Liver (tissue), 8 donors: ENCODE measurements at regions not wholly inside any gene's neighbourhood (a gene's known extent, or its start where the extent isn't known, plus 50 kb on each side); places are given as distances from the start of the nearest gene placed in this dataset.

ENCODE experiments used
- DNase-seq: peaks from one replicate; pipeline ENCODE4 v3.0.0-alpha.2; 2017; ENCODE audit warnings: low spot score
- H3K27ac ChIP-seq, 2 donors: one replicate each; pipeline ENCODE4 v1.7.0; 2013; ENCODE audit warnings: inconsistent platforms in 2 of 2, low read length in 2 of 2, control low read depth in 1 of 2, low read depth in 1 of 2, mild to moderate bottlenecking in 1 of 2
- H3K27me3 ChIP-seq, 4 donors: one replicate each; pipeline versions ENCODE4 v1.6.1 to v1.7.0; 2013; ENCODE audit warnings: low read length in 3 of 4, inconsistent platforms in 1 of 4, mild to moderate bottlenecking in 1 of 4, moderate library complexity in 1 of 4; ENCODE audit not compliant: control insufficient read depth in 4 of 4, insufficient read depth in 4 of 4
- H3K36me3 ChIP-seq, 4 donors: one replicate each; pipeline versions ENCODE4 v1.6.1 to v1.7.0; 2013; ENCODE audit warnings: low read length in 3 of 4, mild to moderate bottlenecking in 3 of 4, low read depth in 1 of 4, moderate library complexity in 1 of 4; ENCODE audit not compliant: control insufficient read depth in 4 of 4, insufficient read depth in 3 of 4
- H3K4me1 ChIP-seq, 4 donors: one replicate each; pipeline versions ENCODE4 v1.6.1 to v1.7.0; 2013; ENCODE audit warnings: low read length in 3 of 4, mild to moderate bottlenecking in 3 of 4, moderate library complexity in 1 of 4; ENCODE audit not compliant: control insufficient read depth in 4 of 4, insufficient read depth in 4 of 4
- H3K4me3 ChIP-seq, 3 donors: one replicate each; pipeline versions ENCODE4 v1.6.1 to v1.7.0; 2013; ENCODE audit warnings: low read length in 3 of 3, control low read depth in 1 of 3, low read depth in 1 of 3, mild to moderate bottlenecking in 1 of 3
- H3K9ac ChIP-seq, 2 donors: one replicate each; pipeline ENCODE4 v1.7.0; 2013; ENCODE audit warnings: low read length in 2 of 2, mild to moderate bottlenecking in 2 of 2, moderate library complexity in 2 of 2, control low read depth in 1 of 2, low read depth in 1 of 2
- H3K9me3 ChIP-seq, 4 donors: one replicate each; pipeline versions ENCODE4 v1.6.1 to v1.7.0; 2013; ENCODE audit warnings: low read length in 3 of 4; ENCODE audit not compliant: control insufficient read depth in 4 of 4
- EGR1 ChIP-seq, 2 donors: IDR thresholded peaks; 2 replicates each; pipeline ENCODE4 v1.6.1; 2016 to 2018; ENCODE audit warnings: antibody characterized with exemption in 2 of 2, low read depth in 2 of 2
- FOXA1 ChIP-seq: IDR thresholded peaks from 2 replicates; pipeline ENCODE4 v1.6.1; 2016; ENCODE audit warnings: antibody characterized with exemption
- FOXA2 ChIP-seq: IDR thresholded peaks from 2 replicates; pipeline ENCODE4 v1.6.1; 2016; ENCODE audit warnings: antibody characterized with exemption
- GABPA ChIP-seq, 2 donors: IDR thresholded peaks in 1 of 2; conservative IDR thresholded peaks in 1 of 2; 2 replicates each; pipeline ENCODE4 v1.6.1; 2016; ENCODE audit warnings: antibody characterized with exemption in 2 of 2, mild to moderate bottlenecking in 1 of 2, moderate library complexity in 1 of 2
- HNF4G ChIP-seq: IDR thresholded peaks from 2 replicates; pipeline ENCODE4 v1.6.1; 2016; ENCODE audit warnings: antibody characterized with exemption
- JUND ChIP-seq, 2 donors: IDR thresholded peaks; 2 replicates each; pipeline ENCODE4 v1.6.1; 2016; ENCODE audit warnings: antibody characterized with exemption in 2 of 2
- NR2F2 ChIP-seq: IDR thresholded peaks from 2 replicates; pipeline ENCODE4 v1.6.1; 2016; ENCODE audit warnings: antibody characterized with exemption
- RAD21 ChIP-seq, 2 donors: IDR thresholded peaks; 2 replicates each; pipeline ENCODE4 v1.6.1; 2016; ENCODE audit warnings: antibody characterized with exemption in 2 of 2, mild to moderate bottlenecking in 2 of 2
- RXRA ChIP-seq, 2 donors: IDR thresholded peaks; 2 replicates each; pipeline ENCODE4 v1.6.1; 2017 to 2018; ENCODE audit warnings: antibody characterized with exemption in 2 of 2, mild to moderate bottlenecking in 1 of 2
- SP1 ChIP-seq: IDR thresholded peaks from 2 replicates; pipeline ENCODE4 v1.6.1; 2018; ENCODE audit warnings: antibody characterized with exemption, mild to moderate bottlenecking
- YY1 ChIP-seq: IDR thresholded peaks from 2 replicates; pipeline ENCODE4 v1.6.1; 2016; ENCODE audit warnings: antibody characterized with exemption, mild to moderate bottlenecking
- WGBS: extraction: QIAGEN DNeasy Blood & Tissue Kit; methylation state at CpG from one replicate; pipeline ENCODE4 v1.1.7; 2013; 5-methylcytosine and 5-hydroxymethylcytosine counted together
- TF ChIP-seq, protein P1 (sequence below): IDR thresholded peaks from 2 replicates; pipeline ENCODE4 v1.6.1; 2016; ENCODE audit warnings: antibody characterized with exemption
- TF ChIP-seq, protein P2 (sequence below): IDR thresholded peaks from 2 replicates; pipeline ENCODE4 v1.6.1; 2016; ENCODE audit warnings: antibody characterized with exemption, mild to moderate bottlenecking
- TF ChIP-seq, protein P3 (sequence below): fragments of 150-350 bp; IDR thresholded peaks from 2 replicates; pipeline ENCODE4 v1.5.1; 2017; ENCODE audit warnings: improper control_type of control experiment, low read depth, low read length; ENCODE audit not compliant: missing input control
- donor health status: healthy.
- donor health status: healthy.
- donor health status: healthy.
- donor health status: healthy.
- donor health status: healthy.

GRCh38 chr4:38396091-38396490 lies 267.9 kb upstream of the KLF3 start:
- Histone ChIP-seq H3K27ac (no peak overlapping the region), H3K27me3 (no peaks in the 10 kb centered on the region), H3K4me3 (no peak overlapping the region), H3K9ac (no peak overlapping the region), H3K36me3 (no peaks in the 10 kb centered on the region), H3K9me3 (peaks cover 0 to 5% (median 1%) of the 10 kb centered on the region in 4 donors), H3K4me1 (peaks cover 0 to 7% (median 5%) of the 10 kb centered on the region in 4 donors)
- no peak for DNase-seq
- WGBS, result 75% methylated on average over 3 of the region's 3 CpGs
- no peak for TF ChIP-seq SP1

DNA sequence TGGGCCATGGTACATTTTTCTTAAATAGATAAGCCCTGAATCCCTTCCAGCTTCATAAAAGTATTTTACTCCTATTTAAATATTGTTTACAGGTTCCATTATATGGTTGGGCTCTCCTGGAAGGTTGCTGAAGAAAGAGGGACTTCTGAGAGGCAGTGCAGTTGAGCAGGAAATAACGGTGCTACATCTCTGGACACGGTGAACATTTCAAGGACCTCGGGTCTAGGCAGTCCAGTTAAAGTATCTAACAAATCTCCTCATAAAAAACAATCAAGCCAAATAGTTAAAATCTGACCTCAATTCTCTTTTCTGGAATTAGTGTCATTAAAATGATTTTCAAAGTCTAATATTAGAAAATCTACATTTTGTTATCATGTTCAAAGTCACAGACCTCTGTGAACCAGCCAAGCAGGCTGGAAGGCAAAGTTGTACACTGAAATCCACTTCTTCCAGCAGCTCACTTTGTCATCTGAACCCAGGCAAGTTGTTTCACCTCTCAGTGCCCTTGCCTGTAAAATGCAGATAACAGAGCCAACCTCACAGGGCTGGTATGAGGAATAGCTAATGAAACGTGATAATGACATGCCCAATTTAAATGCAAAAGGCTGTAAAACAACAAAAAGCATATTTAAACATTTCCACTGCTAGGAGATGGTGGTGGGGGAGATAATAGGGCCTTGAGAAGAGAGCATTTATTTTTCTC lies 267.0 kb upstream of the KLF3 start:
- Histone ChIP-seq H3K27ac (no peak overlapping the region), H3K36me3 (no peaks in the 10 kb centered on the region), H3K4me1 (peaks cover 0 to 7% (median 5%) of the 10 kb centered on the region in 4 donors), H3K4me3 (no peak overlapping the region), H3K9ac (no peak overlapping the region), H3K9me3 (peaks cover 0 to 4% (median 1%) of the 10 kb centered on the region in 4 donors), H3K27me3 (no peaks in the 10 kb centered on the region)
- WGBS, result 65% methylated on average over 4 of the region's 4 CpGs
- DNase-seq, result no peak
- TF ChIP-seq, protein P1, sequence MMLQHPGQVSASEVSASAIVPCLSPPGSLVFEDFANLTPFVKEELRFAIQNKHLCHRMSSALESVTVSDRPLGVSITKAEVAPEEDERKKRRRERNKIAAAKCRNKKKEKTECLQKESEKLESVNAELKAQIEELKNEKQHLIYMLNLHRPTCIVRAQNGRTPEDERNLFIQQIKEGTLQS, result no peak
- no peak for TF ChIP-seq JUND (IDR thresholded peaks at IDR 0.05)
- no peak for TF ChIP-seq FOXA2
- TF ChIP-seq RAD21 (IDR thresholded peaks at IDR 0.05), result no peak
- no peak for TF ChIP-seq GABPA (IDR thresholded peaks at IDR 0.05 in 1 of 2, conservative IDR thresholded peaks at IDR 0.05 in 1 of 2)
- TF ChIP-seq, protein P2, sequence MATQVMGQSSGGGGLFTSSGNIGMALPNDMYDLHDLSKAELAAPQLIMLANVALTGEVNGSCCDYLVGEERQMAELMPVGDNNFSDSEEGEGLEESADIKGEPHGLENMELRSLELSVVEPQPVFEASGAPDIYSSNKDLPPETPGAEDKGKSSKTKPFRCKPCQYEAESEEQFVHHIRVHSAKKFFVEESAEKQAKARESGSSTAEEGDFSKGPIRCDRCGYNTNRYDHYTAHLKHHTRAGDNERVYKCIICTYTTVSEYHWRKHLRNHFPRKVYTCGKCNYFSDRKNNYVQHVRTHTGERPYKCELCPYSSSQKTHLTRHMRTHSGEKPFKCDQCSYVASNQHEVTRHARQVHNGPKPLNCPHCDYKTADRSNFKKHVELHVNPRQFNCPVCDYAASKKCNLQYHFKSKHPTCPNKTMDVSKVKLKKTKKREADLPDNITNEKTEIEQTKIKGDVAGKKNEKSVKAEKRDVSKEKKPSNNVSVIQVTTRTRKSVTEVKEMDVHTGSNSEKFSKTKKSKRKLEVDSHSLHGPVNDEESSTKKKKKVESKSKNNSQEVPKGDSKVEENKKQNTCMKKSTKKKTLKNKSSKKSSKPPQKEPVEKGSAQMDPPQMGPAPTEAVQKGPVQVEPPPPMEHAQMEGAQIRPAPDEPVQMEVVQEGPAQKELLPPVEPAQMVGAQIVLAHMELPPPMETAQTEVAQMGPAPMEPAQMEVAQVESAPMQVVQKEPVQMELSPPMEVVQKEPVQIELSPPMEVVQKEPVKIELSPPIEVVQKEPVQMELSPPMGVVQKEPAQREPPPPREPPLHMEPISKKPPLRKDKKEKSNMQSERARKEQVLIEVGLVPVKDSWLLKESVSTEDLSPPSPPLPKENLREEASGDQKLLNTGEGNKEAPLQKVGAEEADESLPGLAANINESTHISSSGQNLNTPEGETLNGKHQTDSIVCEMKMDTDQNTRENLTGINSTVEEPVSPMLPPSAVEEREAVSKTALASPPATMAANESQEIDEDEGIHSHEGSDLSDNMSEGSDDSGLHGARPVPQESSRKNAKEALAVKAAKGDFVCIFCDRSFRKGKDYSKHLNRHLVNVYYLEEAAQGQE, result no peak
- TF ChIP-seq RXRA (IDR thresholded peaks at IDR 0.05), result no peak
- no peak for TF ChIP-seq YY1
- TF ChIP-seq EGR1 (IDR thresholded peaks at IDR 0.05; ENCODE audit: low read depth in 2 of 2), result no peak
- TF ChIP-seq, protein P3, sequence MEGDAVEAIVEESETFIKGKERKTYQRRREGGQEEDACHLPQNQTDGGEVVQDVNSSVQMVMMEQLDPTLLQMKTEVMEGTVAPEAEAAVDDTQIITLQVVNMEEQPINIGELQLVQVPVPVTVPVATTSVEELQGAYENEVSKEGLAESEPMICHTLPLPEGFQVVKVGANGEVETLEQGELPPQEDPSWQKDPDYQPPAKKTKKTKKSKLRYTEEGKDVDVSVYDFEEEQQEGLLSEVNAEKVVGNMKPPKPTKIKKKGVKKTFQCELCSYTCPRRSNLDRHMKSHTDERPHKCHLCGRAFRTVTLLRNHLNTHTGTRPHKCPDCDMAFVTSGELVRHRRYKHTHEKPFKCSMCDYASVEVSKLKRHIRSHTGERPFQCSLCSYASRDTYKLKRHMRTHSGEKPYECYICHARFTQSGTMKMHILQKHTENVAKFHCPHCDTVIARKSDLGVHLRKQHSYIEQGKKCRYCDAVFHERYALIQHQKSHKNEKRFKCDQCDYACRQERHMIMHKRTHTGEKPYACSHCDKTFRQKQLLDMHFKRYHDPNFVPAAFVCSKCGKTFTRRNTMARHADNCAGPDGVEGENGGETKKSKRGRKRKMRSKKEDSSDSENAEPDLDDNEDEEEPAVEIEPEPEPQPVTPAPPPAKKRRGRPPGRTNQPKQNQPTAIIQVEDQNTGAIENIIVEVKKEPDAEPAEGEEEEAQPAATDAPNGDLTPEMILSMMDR, result no peak
- TF ChIP-seq HNF4G, result no peak
- no peak for TF ChIP-seq NR2F2
- no peak for TF ChIP-seq FOXA1
